Epidermal melanocyte (primary cell): ENCODE measurements at regions not wholly inside any gene's neighbourhood (a gene's known extent, or its start where the extent isn't known, plus 50 kb on each side); places are given as distances from the start of the nearest gene placed in this dataset.

Experiments
- DNase-seq: peaks from one replicate; pipeline ENCODE4 v3.0.0; 2011; ENCODE audit warnings: low spot score; ENCODE audit not compliant: insufficient read length

GRCh38 chr2:219692521-219692920 is 65.1 kb downstream of the SLC4A3 start:
- DNase-seq, result no peak

GRCh38 chr2:219695145-219695709 is 67.8 kb downstream of the SLC4A3 start:
- DNase-seq, result no peak

- no peak for DNase-seq
Measured at GRCh38 chr2:219697811-219698747, 70.6 kb downstream of the SLC4A3 start.

GRCh38 chr2:219698748-219699439 is 71.5 kb downstream of the SLC4A3 start:
- DNase-seq, result no peak

GRCh38 chr2:219699440-219699821 is 72.0 kb downstream of the SLC4A3 start:
- no peak for DNase-seq

- no peak for DNase-seq
Measured at GRCh38 chr2:219701847-219702634, 74.6 kb downstream of the SLC4A3 start.

- no peak for DNase-seq
Measured at GRCh38 chr2:219702796-219703545, 75.5 kb downstream of the SLC4A3 start.

GRCh38 chr2:219704878-219705277 is 77.4 kb downstream of the SLC4A3 start:
- DNase-seq, result no peak

- no peak for DNase-seq
Measured at GRCh38 chr2:219706823-219707281, 79.4 kb downstream of the SLC4A3 start.

GRCh38 chr2:219707496-219708285 is 80.3 kb downstream of the SLC4A3 start:
- DNase-seq, result no peak

GRCh38 chr2:219709331-219709761 is 81.9 kb downstream of the SLC4A3 start:
- DNase-seq, result no peak

GRCh38 chr2:219713110-219713509 is 85.7 kb downstream of the SLC4A3 start:
- DNase-seq, result no peak

- DNase-seq, result no peak
Measured at GRCh38 chr2:219714681-219715400, 87.4 kb downstream of the SLC4A3 start.

- DNase-seq, result no peak
Measured at GRCh38 chr2:219718066-219718465, 90.6 kb downstream of the SLC4A3 start.

- no peak for DNase-seq
Measured at GRCh38 chr2:219719521-219719920, 92.1 kb downstream of the SLC4A3 start.

GRCh38 chr2:219720956-219721355 is 93.5 kb downstream of the SLC4A3 start:
- DNase-seq, result no peak

- DNase-seq, result no peak
Measured at GRCh38 chr2:219722276-219722879, 94.9 kb downstream of the SLC4A3 start.

- no peak for DNase-seq
Measured at GRCh38 chr2:219723311-219723710, 95.9 kb downstream of the SLC4A3 start.

- DNase-seq, result no peak
Measured at GRCh38 chr2:219724628-219725027, 97.2 kb downstream of the SLC4A3 start.
